ENCODE measurements at regions not wholly inside any gene's neighbourhood (a gene's known extent, or its start where the extent isn't known, plus 50 kb on each side); places are given as distances from the start of the nearest gene placed in this dataset.

GRCh38 chr18:4750393-4751346 is 295.6 kb upstream of the DLGAP1 start:
- no peak for TF ChIP-seq POLR2A (IDR thresholded peaks at IDR 0.05)
- TF ChIP-seq, protein P1, sequence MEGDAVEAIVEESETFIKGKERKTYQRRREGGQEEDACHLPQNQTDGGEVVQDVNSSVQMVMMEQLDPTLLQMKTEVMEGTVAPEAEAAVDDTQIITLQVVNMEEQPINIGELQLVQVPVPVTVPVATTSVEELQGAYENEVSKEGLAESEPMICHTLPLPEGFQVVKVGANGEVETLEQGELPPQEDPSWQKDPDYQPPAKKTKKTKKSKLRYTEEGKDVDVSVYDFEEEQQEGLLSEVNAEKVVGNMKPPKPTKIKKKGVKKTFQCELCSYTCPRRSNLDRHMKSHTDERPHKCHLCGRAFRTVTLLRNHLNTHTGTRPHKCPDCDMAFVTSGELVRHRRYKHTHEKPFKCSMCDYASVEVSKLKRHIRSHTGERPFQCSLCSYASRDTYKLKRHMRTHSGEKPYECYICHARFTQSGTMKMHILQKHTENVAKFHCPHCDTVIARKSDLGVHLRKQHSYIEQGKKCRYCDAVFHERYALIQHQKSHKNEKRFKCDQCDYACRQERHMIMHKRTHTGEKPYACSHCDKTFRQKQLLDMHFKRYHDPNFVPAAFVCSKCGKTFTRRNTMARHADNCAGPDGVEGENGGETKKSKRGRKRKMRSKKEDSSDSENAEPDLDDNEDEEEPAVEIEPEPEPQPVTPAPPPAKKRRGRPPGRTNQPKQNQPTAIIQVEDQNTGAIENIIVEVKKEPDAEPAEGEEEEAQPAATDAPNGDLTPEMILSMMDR (IDR thresholded peaks at IDR 0.05), result no peak
- Histone ChIP-seq H3K4me1 (no peaks in the 10 kb centered on the region), H3K27ac (no peak overlapping the region), H3K36me3 (no peaks in the 10 kb centered on the region), H3K27me3 (no peaks in the 10 kb centered on the region), H3K9me3 (peaks cover 0 to 12% (median 0%) of the 10 kb centered on the region in 12 donors), H3K4me3 (no peak overlapping the region)
- intact Hi-C loops (cut with DNase I), result no loop called here
- DNase-seq (no peak), ATAC-seq (no peak)
- 53 to 57% (median 55%) methylated on average over 8 of the region's 8 CpGs for WGBS, 4 donors

DNA sequence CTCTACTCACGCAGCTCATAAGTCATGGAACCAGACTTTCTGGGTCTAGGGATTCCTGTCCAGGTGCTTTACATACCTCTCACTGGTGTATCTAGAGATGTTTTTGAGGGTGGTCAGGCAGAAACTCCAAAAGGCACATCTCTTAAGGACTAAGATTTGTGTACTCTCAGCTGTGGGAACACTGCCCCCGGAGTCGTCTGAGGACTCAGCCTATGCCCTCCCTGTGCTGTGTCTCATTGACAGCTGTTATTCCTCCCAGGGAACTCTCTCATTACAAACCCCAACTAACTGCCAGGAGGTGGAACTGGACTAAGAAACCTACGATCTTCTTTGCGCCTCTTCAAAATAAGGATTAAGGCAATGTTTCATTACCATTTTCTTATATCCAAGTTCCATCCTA is 293.9 kb upstream of the DLGAP1 start:
- TF ChIP-seq, protein P1 (IDR thresholded peaks at IDR 0.05), result no peak
- TF ChIP-seq POLR2A (IDR thresholded peaks at IDR 0.05), result no peak
- H3K4me1 ChIP-seq, result no peaks in the 10 kb centered on the region
- ATAC-seq, result no peak
- H3K4me3 ChIP-seq, result no peak overlapping the region
- intact Hi-C loops (cut with DNase I), result no loop called here
- DNase-seq, result no peak
- H3K36me3 ChIP-seq, result no peaks in the 10 kb centered on the region
- no peaks in the 10 kb centered on the region for H3K27me3 ChIP-seq
- H3K9me3 ChIP-seq, result peaks cover 0 to 15% (median 0%) of the 10 kb centered on the region in 12 donors
- 51 to 62% (median 60%) methylated on average over 5 of the region's 5 CpGs for whole genome bisulfite sequencing, 4 donors
- H3K27ac ChIP-seq, result no peak overlapping the region

DNA sequence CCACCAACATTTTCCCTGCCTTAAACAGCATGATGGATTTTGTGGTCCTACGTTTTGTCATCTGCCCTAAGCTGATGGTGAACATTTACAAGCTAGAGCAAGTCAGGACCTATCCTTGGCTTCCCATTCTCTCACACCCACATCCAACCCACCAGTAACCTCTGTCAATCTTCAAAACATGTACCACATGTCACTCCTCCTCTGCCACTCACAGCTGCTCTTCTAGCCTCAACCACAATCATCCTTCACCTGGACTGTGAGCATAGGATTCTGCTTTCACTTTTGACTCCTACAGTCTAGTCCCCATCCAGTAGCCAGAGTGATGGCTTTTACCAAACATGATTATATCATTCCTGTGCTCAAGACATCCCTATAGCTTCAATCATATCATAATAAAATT is 279.8 kb upstream of the DLGAP1 start:
- no peaks in the 10 kb centered on the region for H3K27me3 ChIP-seq
- no peaks in the 10 kb centered on the region for H3K9me3 ChIP-seq
- WGBS, 4 donors, result 71 to 86% (median 84%) methylated on average over 1 of the region's 1 CpG
- no peak overlapping the region for H3K4me3 ChIP-seq
- no peak overlapping the region for H3K27ac ChIP-seq
- DNase-seq (no peak), ATAC-seq (no peak)
- intact Hi-C loops (cut with DNase I), result no loop called here
- no peaks in the 10 kb centered on the region for H3K4me1 ChIP-seq
- H3K36me3 ChIP-seq, result no peaks in the 10 kb centered on the region
- TF ChIP-seq, protein P1 (IDR thresholded peaks at IDR 0.05), result no peak
- no peak for TF ChIP-seq POLR2A (IDR thresholded peaks at IDR 0.05)

- H3K9me3 ChIP-seq, result no peaks in the 10 kb centered on the region
- DNase-seq, result no peak
Measured at GRCh38 chr18:4734021-4734420, 278.9 kb upstream of the DLGAP1 start.

More at GRCh38 chr18:4734021-4734420, 278.9 kb upstream of the DLGAP1 start:
- no peaks in the 10 kb centered on the region for H3K36me3 ChIP-seq
- no peaks in the 10 kb centered on the region for H3K4me1 ChIP-seq
- no peaks in the 10 kb centered on the region for H3K27me3 ChIP-seq
- H3K4me3 ChIP-seq, result no peak overlapping the region
- no peak for TF ChIP-seq POLR2A (IDR thresholded peaks at IDR 0.05)
- TF ChIP-seq, protein P1 (IDR thresholded peaks at IDR 0.05), result no peak
- intact Hi-C loops (cut with DNase I), result no loop called here
- H3K27ac ChIP-seq, result no peak overlapping the region
- WGBS, 4 donors, result 68 to 82% (median 71%) methylated on average over 2 of the region's 2 CpGs
- no peak for ATAC-seq
